Endothelial cell of umbilical vein (primary cell): ENCODE measurements at regions not wholly inside any gene's neighbourhood (a gene's known extent, or its start where the extent isn't known, plus 50 kb on each side); places are given as distances from the start of the nearest gene placed in this dataset.

Experiments
- BruUV-seq: library from RNA; stranded (reverse); fragments of 400-500 nt; replicated peaks from 2 replicates; lab custom pipeline; 2021; lab: Mats Ljungman, UMichigan
- CTCF ChIA-PET: fragments of 300-600, 350-600 bp; sonication (Branson Sonifier 250); formaldehyde crosslinking; loops from one replicate; lab custom pipeline; 2021; ENCODE audit warnings: antibody characterized with exemption, inconsistent platforms; lab: Charles Lee
- POLR2A ChIA-PET: fragments of 300-600, 350-600 bp; sonication (Branson Sonifier 250); formaldehyde crosslinking; loops from one replicate; lab custom pipeline; 2021; ENCODE audit warnings: antibody characterized with exemption, inconsistent platforms; lab: Charles Lee
- DNase-seq: peaks from one replicate; pipeline ENCODE4 v3.0.0-alpha.2; 2011; ENCODE audit warnings: low read depth, low spot score
- FAIRE-seq: peaks from 2 replicates; lab custom pipeline; 2011; peaks lifted over from hg19 to GRCh38; lab: Jason Lieb, UNC
- H2AFZ ChIP-seq: 2 replicates; pipeline ENCODE4 v1.6.0; 2012; ENCODE audit warnings: low read depth, low read length, control low read depth, inconsistent platforms
- H3K27ac ChIP-seq: 2 replicates; pipeline ENCODE4 v1.5.1; 2011; ENCODE audit warnings: low read depth, mild to moderate bottlenecking, control low read depth, low read length, moderate library complexity; ENCODE audit not compliant: insufficient read depth
- H3K27me3 ChIP-seq, 2 experiments: 2 replicates each; pipeline versions ENCODE4 v1.6.0 to v1.6.1; 2011; ENCODE audit warnings: low read length in 2 of 2, mixed read lengths in 1 of 2; ENCODE audit not compliant: control insufficient read depth in 2 of 2, insufficient read depth in 2 of 2
- H3K36me3 ChIP-seq, 2 experiments: 2 replicates in 1 of 2; 3 replicates in 1 of 2; pipeline ENCODE4 v1.5.1; 2011; ENCODE audit warnings: low read length in 2 of 2, mild to moderate bottlenecking in 1 of 2, moderate library complexity in 1 of 2; ENCODE audit not compliant: control insufficient read depth in 2 of 2, insufficient read depth in 2 of 2; ENCODE audit errors: extremely low read depth in 1 of 2
- H3K4me1 ChIP-seq: 3 replicates; pipeline ENCODE4 v1.5.1; 2011; ENCODE audit warnings: mild to moderate bottlenecking, low read length; ENCODE audit not compliant: control insufficient read depth, insufficient read depth; ENCODE audit errors: extremely low read depth
- H3K4me2 ChIP-seq: 2 replicates; pipeline ENCODE4 v1.6.1; 2011; ENCODE audit warnings: low read length, control low read depth, mixed read lengths; ENCODE audit not compliant: insufficient read depth
- H3K4me3 ChIP-seq, 3 experiments: fragments of 200-600 bp in 1 of 3; sonication (generic), shearing (Covaris generic) in 1 of 3; replicated peaks in 1 of 3; 2 replicates each; pipeline ENCODE4 v1.5.1; 2011 to 2016; ENCODE audit warnings: control low read depth in 3 of 3, low read length in 3 of 3, mild to moderate bottlenecking in 2 of 3, inconsistent platforms in 1 of 3, low read depth in 1 of 3, moderate library complexity in 1 of 3; ENCODE audit not compliant: insufficient read depth in 1 of 3
- H3K79me2 ChIP-seq: 2 replicates; pipeline ENCODE4 v1.6.0; 2012; ENCODE audit warnings: low read length, inconsistent platforms; ENCODE audit not compliant: control insufficient read depth, insufficient read depth
- H3K9ac ChIP-seq: replicated peaks from 2 replicates; pipeline ENCODE3; 2011; ENCODE audit warnings: low read length, control low read depth; ENCODE audit not compliant: insufficient read depth; ENCODE audit errors: extremely low read depth
- H3K9me1 ChIP-seq: replicated peaks from 3 replicates; pipeline ENCODE4 v1.6.0; 2011; ENCODE audit warnings: mild to moderate bottlenecking, low read length; ENCODE audit not compliant: control insufficient read depth, insufficient read depth; ENCODE audit errors: extremely low read depth
- H3K9me3 ChIP-seq: replicated peaks from 2 replicates; pipeline ENCODE4 v1.5.1; 2012; ENCODE audit warnings: low read length, inconsistent platforms; ENCODE audit not compliant: control insufficient read depth, insufficient read depth
- H4K20me1 ChIP-seq: replicated peaks from 2 replicates; pipeline ENCODE3; 2011; ENCODE audit warnings: mild to moderate bottlenecking, low read length; ENCODE audit not compliant: control insufficient read depth, insufficient read depth; ENCODE audit errors: extremely low read depth
- EZH2 ChIP-seq: IDR thresholded peaks from 2 replicates; pipeline ENCODE4 v1.6.1; 2012; ENCODE audit warnings: borderline replicate concordance, low read depth, mild to moderate bottlenecking, moderate library complexity, low read length, inconsistent platforms; ENCODE audit not compliant: severe bottlenecking
- GATA2 ChIP-seq: IDR thresholded peaks from 2 replicates; pipeline ENCODE4 v1.7.0; 2011; ENCODE audit warnings: low read depth, mild to moderate bottlenecking, moderate library complexity, mixed read lengths, low read length; ENCODE audit not compliant: insufficient read length, insufficient read depth
- JUN ChIP-seq: IDR thresholded peaks from 2 replicates; pipeline ENCODE4 v1.6.1; 2011; ENCODE audit warnings: borderline replicate concordance, low read depth; ENCODE audit not compliant: insufficient read length, insufficient read depth
- MYC ChIP-seq: IDR thresholded peaks from one replicate; pipeline ENCODE4 v1.6.1; 2011; ENCODE audit warnings: mild to moderate bottlenecking, low read depth, low read length
- POLR2AphosphoS5 ChIP-seq: IDR thresholded peaks from 2 replicates; pipeline ENCODE4 v1.6.1; 2012; ENCODE audit warnings: low read depth, mild to moderate bottlenecking, control low read depth, low read length, moderate library complexity; ENCODE audit not compliant: insufficient read depth
- dilution Hi-C: fragments of 300-500 bp; cut with MboI; formaldehyde crosslinking; loops from one replicate; pipeline ENCODE4 v1.15.0; 2019; ENCODE audit warnings: low sequenced_read_pairs; ENCODE audit not compliant: extremely low pct_ligation_motif_present
- intact Hi-C: fragments of 100-400 bp; cut with micrococcal nuclease; formaldehyde crosslinking; loops from one replicate; pipeline ENCODE4 v1.10.0; 2022
- TF ChIP-seq, protein P1 (sequence below): IDR thresholded peaks from 2 replicates; pipeline ENCODE4 v1.6.1; 2011; ENCODE audit not compliant: insufficient read depth, insufficient read length
- TF ChIP-seq, protein P2 (sequence below), 2 donors: IDR thresholded peaks; 1 replicate in 1 of 2; 2 replicates in 1 of 2; pipeline ENCODE4 v1.5.1; 2011; ENCODE audit warnings: low read length in 2 of 2, mild to moderate bottlenecking in 2 of 2, moderate library complexity in 2 of 2, control low read depth in 1 of 2, inconsistent platforms in 1 of 2, low read depth in 1 of 2; ENCODE audit not compliant: insufficient read depth in 1 of 2; ENCODE audit errors: extremely low read depth in 1 of 2

DNA sequence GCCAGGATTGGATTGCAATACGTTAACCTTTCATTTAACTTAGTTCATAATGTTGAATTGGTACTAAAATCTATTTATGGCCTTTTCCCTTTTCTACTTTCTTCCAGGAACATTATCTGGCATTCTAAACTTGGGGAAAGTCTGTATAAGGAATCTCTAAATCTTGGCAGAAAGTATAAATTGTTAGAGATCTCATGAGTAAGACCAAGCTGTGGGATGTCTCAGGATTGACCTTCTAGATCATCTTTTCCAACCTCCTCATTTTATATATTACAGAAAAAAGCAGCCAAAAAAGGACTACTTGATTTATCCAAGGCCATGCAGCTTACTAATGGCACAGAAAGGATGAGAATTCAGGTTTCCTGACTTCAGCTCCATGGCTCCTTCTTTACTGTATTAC is 598.3 kb downstream of the INHBA start:
- H3K79me2 ChIP-seq, result no peaks in the 10 kb centered on the region
- no peak overlapping the region for H3K4me2 ChIP-seq
- no peak overlapping the region for H3K27ac ChIP-seq
- intact Hi-C loops (no loop called here), dilution Hi-C loops (no loop called here)
- ChIA-PET CTCF (no interaction called here), POLR2A (no interaction called here)
- H3K9me3 ChIP-seq, result no peaks in the 10 kb centered on the region
- no peaks in the 10 kb centered on the region for H4K20me1 ChIP-seq
- H3K9ac ChIP-seq, result no peak overlapping the region
- BruUV-seq, result no TSS peak
- H3K4me3 ChIP-seq, result no peak overlapping the region
- no peaks in the 10 kb centered on the region for H3K9me1 ChIP-seq
- FAIRE-seq (no peak), DNase-seq (no peak)
- peaks cover 6% of the 10 kb centered on the region for H3K4me1 ChIP-seq
- H3K36me3 ChIP-seq, result no peaks in the 10 kb centered on the region
- TF ChIP-seq JUN (no peak), EZH2 (no peak), POLR2AphosphoS5 (no peak), MYC (no peak)
- TF ChIP-seq, protein P1, sequence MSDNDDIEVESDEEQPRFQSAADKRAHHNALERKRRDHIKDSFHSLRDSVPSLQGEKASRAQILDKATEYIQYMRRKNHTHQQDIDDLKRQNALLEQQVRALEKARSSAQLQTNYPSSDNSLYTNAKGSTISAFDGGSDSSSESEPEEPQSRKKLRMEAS, result no peak
- TF ChIP-seq, protein P2, sequence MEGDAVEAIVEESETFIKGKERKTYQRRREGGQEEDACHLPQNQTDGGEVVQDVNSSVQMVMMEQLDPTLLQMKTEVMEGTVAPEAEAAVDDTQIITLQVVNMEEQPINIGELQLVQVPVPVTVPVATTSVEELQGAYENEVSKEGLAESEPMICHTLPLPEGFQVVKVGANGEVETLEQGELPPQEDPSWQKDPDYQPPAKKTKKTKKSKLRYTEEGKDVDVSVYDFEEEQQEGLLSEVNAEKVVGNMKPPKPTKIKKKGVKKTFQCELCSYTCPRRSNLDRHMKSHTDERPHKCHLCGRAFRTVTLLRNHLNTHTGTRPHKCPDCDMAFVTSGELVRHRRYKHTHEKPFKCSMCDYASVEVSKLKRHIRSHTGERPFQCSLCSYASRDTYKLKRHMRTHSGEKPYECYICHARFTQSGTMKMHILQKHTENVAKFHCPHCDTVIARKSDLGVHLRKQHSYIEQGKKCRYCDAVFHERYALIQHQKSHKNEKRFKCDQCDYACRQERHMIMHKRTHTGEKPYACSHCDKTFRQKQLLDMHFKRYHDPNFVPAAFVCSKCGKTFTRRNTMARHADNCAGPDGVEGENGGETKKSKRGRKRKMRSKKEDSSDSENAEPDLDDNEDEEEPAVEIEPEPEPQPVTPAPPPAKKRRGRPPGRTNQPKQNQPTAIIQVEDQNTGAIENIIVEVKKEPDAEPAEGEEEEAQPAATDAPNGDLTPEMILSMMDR (IDR thresholded peaks at IDR 0.05; ENCODE audit: extremely low read depth in 1 of 2, insufficient read depth in 1 of 2, low read depth in 1 of 2, low read length in 2 of 2), result no peak
- no peak overlapping the region for H2AFZ ChIP-seq
- H3K27me3 ChIP-seq, result no peaks in the 10 kb centered on the region

DNA sequence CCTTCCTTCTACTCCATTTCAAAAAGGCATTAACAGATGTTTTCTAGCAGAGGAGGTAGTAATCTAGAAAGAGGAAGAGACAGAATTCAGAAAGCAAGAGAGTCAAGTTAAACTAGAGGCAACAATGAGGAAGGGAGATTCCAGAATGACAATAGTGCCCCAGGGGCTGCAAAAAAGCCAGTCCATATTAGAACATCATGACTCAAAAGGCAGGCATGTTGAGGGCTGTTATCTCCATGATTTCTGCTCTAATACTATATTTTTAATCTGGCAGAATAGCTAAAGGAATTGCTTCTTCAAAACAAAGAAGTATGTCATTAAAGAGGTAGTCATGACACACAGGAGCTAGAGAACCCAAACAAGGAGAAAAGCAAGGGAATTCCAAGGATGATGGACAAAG is 599.6 kb downstream of the INHBA start:
- Histone ChIP-seq H3K4me1 (peaks cover 6% of the 10 kb centered on the region), H3K27ac (no peak overlapping the region), H3K9me1 (no peaks in the 10 kb centered on the region), H3K27me3 (no peaks in the 10 kb centered on the region), H2AFZ (no peak overlapping the region), H3K4me2 (no peak overlapping the region), H3K4me3 (no peak overlapping the region), H3K9ac (no peak overlapping the region), H3K36me3 (no peaks in the 10 kb centered on the region), H3K79me2 (no peaks in the 10 kb centered on the region), H4K20me1 (no peaks in the 10 kb centered on the region), H3K9me3 (no peaks in the 10 kb centered on the region)
- dilution Hi-C loops (no loop called here), intact Hi-C loops (no loop called here)
- no peak for TF ChIP-seq POLR2AphosphoS5
- TF ChIP-seq GATA2, result no peak
- TF ChIP-seq JUN, result no peak
- no peak for TF ChIP-seq EZH2
- TF ChIP-seq, protein P2 (IDR thresholded peaks at IDR 0.05; ENCODE audit: extremely low read depth in 1 of 2, insufficient read depth in 1 of 2, low read depth in 1 of 2, low read length in 2 of 2), result no peak
- no peak for FAIRE-seq
- no TSS peak for BruUV-seq
- ChIA-PET POLR2A (no interaction called here), CTCF (interaction anchor here (1.9 kb wide), 1 partner anchor 11 kb away, joined by 4 read pairs; no protein-coding TSS in a partner anchor)
- no peak for DNase-seq
